K562 (cell line): ENCODE measurements at regions not wholly inside any gene's neighbourhood (a gene's known extent, or its start where the extent isn't known, plus 50 kb on each side); places are given as distances from the start of the nearest gene placed in this dataset.

Experiments used
- CBX2 ChIP-seq: fragments of 200-600 bp; sonication (generic); IDR thresholded peaks from one replicate; pipeline ENCODE4 v1.6.1; 2012; ENCODE audit warnings: mild to moderate bottlenecking, low read length, inconsistent platforms; ENCODE audit not compliant: insufficient read depth, poor library complexity, severe bottlenecking
- CREB1 ChIP-seq, 2 experiments: sonication (generic) in 1 of 2; formaldehyde crosslinking in 1 of 2; IDR thresholded peaks; 2 replicates each; pipeline versions ENCODE4 v1.6.1 to v1.8.0; 2012 to 2022; ENCODE audit warnings: inconsistent platforms in 1 of 2, mild to moderate bottlenecking in 1 of 2, missing genetic modification reagents in 1 of 2, moderate library complexity in 1 of 2
- EZH2 ChIP-seq: IDR thresholded peaks from 2 replicates; pipeline ENCODE4 v1.6.1; 2012; ENCODE audit warnings: low read depth, mild to moderate bottlenecking, inconsistent platforms, low read length, borderline replicate concordance
- KLF10 ChIP-seq: fragments of 250-450 bp; sonication (Bioruptor Pico); IDR thresholded peaks from 2 replicates; pipeline ENCODE4 v1.6.1; 2021; ENCODE audit warnings: matching md5 sums
- RNF2 ChIP-seq: sonication (generic); IDR thresholded peaks from 2 replicates; pipeline ENCODE4 v1.6.1; 2016
- SP1 ChIP-seq: sonication (generic); formaldehyde crosslinking; IDR thresholded peaks from 2 replicates; pipeline ENCODE4 v1.8.1; 2022; ENCODE audit warnings: mild to moderate bottlenecking, missing genetic modification reagents
- ZBTB1 ChIP-seq: sonication (generic); formaldehyde crosslinking; IDR thresholded peaks from 2 replicates; pipeline ENCODE4 v1.8.1; 2023; ENCODE audit warnings: missing genetic modification reagents, low read depth, mild to moderate bottlenecking, borderline replicate concordance
- TF ChIP-seq, protein P1 (sequence below): sonication (generic); formaldehyde crosslinking; IDR thresholded peaks from 2 replicates; pipeline ENCODE4 v1.8.1; 2023; ENCODE audit warnings: mild to moderate bottlenecking, missing genetic modification reagents
- TF ChIP-seq, protein P2 (sequence below): fragments of 450-650 bp; formaldehyde crosslinking; IDR thresholded peaks from 2 replicates; pipeline ENCODE4 v1.4.0; 2022; ENCODE audit warnings: mild to moderate bottlenecking, moderate library complexity

DNA sequence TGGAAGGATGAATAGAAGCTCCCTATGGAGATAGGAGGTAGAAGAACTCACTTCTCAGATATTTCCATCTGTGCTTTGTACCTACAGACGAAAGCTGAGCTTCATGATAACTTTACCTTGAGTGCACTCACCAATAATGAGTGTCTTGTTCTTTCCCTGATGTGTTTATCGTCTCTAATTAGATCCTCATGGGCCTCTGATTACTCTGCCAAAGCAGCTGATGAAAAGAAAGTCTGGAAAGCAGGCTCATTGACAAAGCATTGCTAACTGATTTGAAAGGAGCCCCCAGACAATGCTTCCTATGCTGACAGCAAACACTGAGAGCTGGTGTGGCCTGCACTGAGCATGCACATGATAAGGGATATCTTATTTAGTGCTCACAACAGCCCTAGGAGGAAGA, 183.9 kb upstream of the GHITM start:
- TF ChIP-seq CREB1 (IDR thresholded peaks at IDR 0.05) (no peak), CREB1 (CRISPR knock-in tag; IDR thresholded peaks at IDR 0.05) (no peak), ZBTB1 (no peak), SP1 (CRISPR knock-in tag) (no peak), KLF10 (CRISPR knock-in tag) (no peak), RNF2 (no peak), EZH2 (no peak), CBX2 (no peak)
- TF ChIP-seq, protein P1, sequence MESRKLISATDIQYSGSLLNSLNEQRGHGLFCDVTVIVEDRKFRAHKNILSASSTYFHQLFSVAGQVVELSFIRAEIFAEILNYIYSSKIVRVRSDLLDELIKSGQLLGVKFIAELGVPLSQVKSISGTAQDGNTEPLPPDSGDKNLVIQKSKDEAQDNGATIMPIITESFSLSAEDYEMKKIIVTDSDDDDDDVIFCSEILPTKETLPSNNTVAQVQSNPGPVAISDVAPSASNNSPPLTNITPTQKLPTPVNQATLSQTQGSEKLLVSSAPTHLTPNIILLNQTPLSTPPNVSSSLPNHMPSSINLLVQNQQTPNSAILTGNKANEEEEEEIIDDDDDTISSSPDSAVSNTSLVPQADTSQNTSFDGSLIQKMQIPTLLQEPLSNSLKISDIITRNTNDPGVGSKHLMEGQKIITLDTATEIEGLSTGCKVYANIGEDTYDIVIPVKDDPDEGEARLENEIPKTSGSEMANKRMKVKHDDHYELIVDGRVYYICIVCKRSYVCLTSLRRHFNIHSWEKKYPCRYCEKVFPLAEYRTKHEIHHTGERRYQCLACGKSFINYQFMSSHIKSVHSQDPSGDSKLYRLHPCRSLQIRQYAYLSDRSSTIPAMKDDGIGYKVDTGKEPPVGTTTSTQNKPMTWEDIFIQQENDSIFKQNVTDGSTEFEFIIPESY (CRISPR knock-in tag), result no peak
- TF ChIP-seq, protein P2, sequence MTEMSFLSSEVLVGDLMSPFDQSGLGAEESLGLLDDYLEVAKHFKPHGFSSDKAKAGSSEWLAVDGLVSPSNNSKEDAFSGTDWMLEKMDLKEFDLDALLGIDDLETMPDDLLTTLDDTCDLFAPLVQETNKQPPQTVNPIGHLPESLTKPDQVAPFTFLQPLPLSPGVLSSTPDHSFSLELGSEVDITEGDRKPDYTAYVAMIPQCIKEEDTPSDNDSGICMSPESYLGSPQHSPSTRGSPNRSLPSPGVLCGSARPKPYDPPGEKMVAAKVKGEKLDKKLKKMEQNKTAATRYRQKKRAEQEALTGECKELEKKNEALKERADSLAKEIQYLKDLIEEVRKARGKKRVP (CRISPR knock-in tag), result no peak
